ENCODE measurements at regions not wholly inside any gene's neighbourhood (a gene's known extent, or its start where the extent isn't known, plus 50 kb on each side); places are given as distances from the start of the nearest gene placed in this dataset.

- TF ChIP-seq CTCF (IDR thresholded peaks at IDR 0.05 in 2 of 3, conservative IDR thresholded peaks at IDR 0.05 in 1 of 3; ENCODE audit: borderline replicate concordance in 1 of 3, insufficient read depth in 1 of 3, low read depth in 2 of 3, low read length in 2 of 3) (no peak), CBX3 (IDR thresholded peaks at IDR 0.05; ENCODE audit: low read depth) (no peak), CEBPB (IDR thresholded peaks at IDR 0.05; ENCODE audit: low read depth) (no peak), POLR2A (IDR thresholded peaks at IDR 0.05; ENCODE audit: borderline replicate concordance, extremely low read depth, insufficient read depth, insufficient read length) (no peak), MAX (IDR thresholded peaks at IDR 0.05) (no peak), EZH2phosphoT487 (IDR thresholded peaks at IDR 0.05; ENCODE audit: borderline replicate concordance) (no peak), EZH2 (IDR thresholded peaks at IDR 0.05) (no peak), POLR2AphosphoS5 (IDR thresholded peaks at IDR 0.05; ENCODE audit: low read depth, low read length) (no peak), ELF1 (IDR thresholded peaks at IDR 0.05; ENCODE audit: borderline replicate concordance, low read depth) (no peak), ZNF274 (IDR thresholded peaks at IDR 0.05; ENCODE audit: low read depth, low read length) (no peak), REST (IDR thresholded peaks at IDR 0.05; ENCODE audit: low read depth) (no peak)
Observed at GRCh38 chr13:89457977-89458376, 1786.8 kb downstream of the SLITRK5 start.

Data from HCT116 (cell line).